Activated CD4-positive, CD25-positive, alpha-beta regulatory T cell treated with anti-CD3 and anti-CD28 coated beads, Interleukin-2, amount 50 U/mL, for 72 hours (primary cell): ENCODE measurements at regions not wholly inside any gene's neighbourhood (a gene's known extent, or its start where the extent isn't known, plus 50 kb on each side); places are given as distances from the start of the nearest gene placed in this dataset.
"Not testable (repeated sequence)": the region's sequence is repeated elsewhere in the genome, so short reads cannot be mapped to it uniquely, and the experiment has no call there.

Source experiments
- DNase-seq: peaks from one replicate; pipeline ENCODE4 v3.0.0; 2021

DNA sequence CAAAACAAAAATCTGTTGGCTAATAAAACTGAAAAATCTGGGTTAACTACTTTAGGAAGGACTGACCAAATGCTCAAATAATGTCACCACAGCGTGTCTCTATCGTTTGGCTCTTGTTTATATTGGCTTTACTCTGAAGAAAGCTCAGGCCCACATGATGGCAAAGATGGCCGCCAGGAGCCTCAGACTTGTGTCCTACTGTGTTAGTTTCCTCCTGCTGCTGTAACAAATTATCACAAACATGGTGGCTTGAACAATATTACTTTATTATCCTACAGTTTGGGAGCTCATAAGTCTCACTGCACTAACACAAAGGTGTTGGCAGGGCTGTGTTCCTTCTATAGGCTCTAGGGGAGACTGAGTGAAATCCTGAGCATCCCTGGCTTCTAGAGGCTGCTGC is 303.0 kb downstream of the DAD1 start:
- DNase-seq = no peak

DNA sequence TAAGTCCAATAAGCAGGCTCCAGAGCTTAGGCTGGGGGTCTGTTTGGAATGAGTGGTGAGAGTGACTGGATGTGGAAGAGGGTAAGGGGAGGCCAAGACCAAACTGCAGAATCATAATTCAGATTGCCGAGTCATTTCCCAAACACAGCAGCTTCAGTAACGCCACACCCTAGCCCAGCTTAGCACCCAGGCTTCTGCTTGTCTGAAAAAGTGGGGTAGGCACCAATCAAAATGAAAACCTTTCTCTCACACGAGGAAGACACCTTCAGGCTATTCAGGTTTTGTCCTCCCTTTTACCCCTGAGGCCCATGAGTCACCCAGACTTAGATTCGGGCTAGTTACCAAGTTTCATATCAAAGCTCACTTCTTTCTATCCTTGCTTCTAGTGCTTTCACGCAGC is 306.1 kb downstream of the DAD1 start:
- DNase-seq = no peak

DNA sequence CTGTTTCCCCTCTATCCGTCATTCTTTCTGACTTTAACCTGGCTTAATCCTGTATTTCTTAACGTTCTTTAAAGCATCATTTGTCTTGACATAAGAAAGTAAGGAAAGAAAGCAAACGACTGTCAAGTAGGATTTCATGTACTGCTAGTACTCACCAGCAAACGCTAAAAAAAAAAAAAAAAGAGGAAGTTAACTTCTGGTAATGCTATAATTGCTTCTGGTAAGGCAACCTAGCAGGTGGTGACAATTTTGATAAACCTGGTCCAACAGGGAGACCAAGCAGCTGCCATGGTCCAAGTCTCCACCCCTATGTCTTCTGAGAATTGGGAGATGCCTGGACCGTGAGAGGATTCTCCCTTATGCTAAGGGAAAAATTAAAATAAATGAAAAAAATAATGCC is 306.6 kb downstream of the DAD1 start:
- no peak for DNase-seq

DNA sequence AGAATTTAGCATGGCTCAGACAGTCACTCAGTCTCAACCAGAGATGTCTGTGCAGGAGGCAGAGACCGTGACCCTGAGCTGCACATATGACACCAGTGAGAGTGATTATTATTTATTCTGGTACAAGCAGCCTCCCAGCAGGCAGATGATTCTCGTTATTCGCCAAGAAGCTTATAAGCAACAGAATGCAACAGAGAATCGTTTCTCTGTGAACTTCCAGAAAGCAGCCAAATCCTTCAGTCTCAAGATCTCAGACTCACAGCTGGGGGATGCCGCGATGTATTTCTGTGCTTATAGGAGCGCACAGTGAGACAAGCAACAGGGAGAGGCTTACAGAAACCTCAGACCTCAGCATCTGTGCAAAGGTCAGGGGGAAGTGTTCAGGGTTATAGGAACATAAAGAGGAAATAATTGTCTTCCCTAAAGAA is 307.6 kb downstream of the DAD1 start:
- DNase-seq = not testable (repeated sequence)

DNA sequence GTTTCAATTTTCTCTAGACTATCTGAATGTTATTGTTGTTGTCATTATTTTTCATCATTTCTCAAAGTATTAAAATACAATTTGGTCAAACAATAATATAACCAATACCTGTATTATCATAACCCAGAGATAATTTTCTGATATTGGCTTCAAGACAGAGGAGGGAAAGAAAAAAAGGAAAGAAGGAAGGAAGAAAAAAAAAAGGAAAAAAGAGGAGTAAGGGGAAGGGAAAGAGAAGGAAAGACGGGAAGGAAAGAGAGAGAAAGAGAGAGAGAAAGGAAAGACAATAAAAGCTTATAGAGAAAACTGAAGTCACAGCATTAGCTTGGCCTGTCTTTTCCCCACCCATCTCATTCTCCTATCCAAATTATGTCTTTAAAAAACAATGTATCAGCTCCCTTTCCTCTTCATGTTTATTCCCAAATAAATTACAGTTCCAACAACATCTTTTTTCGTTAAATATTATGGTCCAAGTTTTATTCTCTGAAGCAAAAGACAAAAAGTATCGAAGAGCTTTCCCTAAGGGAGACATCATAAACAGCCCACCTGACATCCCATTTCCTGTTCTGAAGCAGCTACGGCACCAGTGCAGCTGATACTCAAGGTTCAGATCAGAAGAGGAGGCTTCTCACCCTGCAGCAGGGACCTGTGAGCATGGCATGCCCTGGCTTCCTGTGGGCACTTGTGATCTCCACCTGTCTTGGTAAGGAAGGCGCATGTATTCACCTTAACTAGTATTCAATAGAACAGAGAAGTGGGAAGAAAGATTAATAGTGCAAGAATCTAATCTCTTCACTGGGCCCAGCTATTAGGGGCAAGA is 308.3 kb downstream of the DAD1 start:
- DNase-seq = no peak

DNA sequence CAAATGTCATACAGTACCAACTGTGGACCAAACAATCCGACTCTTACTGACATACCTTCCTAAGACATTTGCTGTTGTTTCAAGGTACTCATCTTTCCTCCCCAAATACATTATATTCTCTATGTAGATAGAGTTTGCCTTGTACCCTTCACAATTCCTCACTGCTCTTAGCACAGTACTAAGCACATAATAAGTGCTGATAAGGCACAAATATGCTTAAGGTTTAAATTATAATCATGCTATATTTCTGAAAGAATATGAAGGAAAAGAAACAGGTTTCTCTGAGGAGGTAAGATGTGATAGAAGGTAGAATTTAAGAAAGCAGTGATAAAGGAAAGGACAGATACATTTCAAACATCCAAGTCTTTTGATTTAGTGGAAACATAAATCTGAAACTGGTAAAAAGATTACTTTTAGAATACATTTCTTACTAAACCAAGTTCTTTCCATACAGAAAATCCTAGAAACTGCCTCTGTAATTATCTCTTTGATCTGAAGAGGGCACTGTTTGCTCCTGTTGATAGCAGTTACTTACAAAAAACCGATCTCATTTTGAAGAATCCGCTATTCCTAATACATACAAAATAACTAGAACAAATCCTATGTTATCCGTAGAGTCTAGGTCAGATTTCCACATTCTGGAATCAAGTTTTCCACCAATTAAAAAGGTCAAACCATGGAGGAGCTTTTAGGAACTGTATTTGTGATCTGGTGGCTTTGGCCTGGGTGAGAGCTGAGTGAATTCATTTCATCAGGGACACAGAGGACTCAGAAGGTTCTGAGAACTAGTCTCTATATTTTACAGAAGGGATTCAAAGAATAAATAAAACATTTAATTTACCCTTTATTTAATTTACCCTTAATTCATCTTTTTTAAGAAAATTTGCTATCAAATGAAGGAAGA is 311.9 kb downstream of the DAD1 start:
- DNase-seq = no peak

DNA sequence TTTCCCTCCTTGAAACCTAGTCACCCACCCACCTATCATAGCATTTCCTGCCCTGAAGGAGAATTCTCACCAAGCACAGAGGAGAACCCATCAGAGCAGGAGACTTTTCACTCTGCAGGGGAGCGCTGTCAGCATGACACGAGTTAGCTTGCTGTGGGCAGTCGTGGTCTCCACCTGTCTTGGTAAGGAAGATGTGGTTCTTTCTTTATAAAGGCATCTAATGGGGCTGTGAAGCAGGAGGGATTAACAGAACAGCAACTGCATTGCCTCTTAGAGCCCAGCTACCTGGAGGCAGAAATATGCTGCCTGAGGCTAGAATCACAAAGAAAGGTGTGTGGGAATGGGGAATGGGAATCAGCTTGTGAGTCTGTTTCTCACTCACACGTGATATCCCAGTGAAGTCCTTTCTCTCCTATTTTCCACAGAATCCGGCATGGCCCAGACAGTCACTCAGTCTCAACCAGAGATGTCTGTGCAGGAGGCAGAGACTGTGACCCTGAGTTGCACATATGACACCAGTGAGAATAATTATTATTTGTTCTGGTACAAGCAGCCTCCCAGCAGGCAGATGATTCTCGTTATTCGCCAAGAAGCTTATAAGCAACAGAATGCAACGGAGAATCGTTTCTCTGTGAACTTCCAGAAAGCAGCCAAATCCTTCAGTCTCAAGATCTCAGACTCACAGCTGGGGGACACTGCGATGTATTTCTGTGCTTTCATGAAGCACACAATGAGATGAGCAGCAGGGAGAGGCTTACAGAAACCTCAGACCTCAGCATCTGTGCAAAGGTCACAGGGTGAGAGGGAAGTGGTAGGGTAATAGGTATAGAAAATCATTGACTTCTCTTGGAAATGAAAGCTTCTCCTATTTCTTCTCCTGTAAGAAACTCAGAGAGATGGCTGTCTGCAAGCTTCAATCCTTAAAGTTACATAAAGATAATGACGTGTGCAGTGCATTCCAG is 316.9 kb downstream of the DAD1 start:
- DNase-seq = no peak

DNA sequence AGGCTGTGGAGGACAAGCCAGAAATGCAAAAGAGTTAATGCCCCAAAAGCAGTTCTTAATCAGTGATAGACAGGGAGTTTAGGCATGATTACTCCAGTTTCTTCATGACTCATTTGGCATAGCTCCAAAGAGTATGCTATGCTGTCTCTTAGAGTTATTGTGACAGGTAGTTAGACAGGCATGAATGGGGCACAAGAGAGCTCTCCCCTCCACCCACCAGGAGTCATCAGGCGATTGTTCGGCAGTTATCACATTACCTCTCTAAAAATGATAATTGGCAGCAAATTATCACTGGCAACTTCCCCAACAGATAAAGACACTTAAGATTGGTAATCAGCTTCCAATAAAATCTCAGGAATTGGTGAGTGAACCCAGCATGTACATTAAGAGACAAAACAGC is 320.1 kb downstream of the DAD1 start:
- DNase-seq = no peak

DNA sequence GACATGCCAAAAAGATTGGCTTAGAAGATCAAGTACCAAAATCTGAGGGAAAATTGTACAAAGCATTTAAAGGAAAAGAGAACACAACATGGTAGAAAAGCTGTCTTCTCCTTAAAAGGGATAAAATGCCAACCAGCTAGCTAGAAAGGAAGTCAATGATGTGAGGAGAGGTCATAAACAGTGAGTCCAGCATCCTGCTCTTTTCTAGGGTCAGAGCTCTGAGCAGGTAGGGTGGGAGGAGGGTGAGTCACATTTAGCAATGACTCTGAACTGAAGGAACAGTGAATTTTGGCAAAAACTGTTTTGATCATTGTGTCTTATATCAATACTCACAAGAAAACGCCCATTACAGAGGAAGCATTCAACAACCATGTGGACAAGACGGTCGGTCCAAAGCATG is 322.3 kb downstream of the DAD1 start:
- no peak for DNase-seq

DNA sequence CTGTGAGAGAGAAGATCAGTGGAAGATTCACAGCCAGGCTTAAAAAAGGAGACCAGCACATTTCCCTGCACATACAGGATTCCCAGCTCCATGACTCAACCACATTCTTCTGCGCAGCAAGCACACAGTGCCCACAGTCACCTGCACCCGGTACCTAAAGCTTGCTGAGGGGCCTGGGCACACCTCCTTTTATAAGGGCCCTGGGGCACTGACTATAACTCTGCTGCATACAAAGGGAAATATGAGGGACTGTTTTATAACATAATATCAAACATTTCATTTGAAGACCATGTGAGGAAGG is 322.9 kb downstream of the DAD1 start:
- DNase-seq = no peak

DNA sequence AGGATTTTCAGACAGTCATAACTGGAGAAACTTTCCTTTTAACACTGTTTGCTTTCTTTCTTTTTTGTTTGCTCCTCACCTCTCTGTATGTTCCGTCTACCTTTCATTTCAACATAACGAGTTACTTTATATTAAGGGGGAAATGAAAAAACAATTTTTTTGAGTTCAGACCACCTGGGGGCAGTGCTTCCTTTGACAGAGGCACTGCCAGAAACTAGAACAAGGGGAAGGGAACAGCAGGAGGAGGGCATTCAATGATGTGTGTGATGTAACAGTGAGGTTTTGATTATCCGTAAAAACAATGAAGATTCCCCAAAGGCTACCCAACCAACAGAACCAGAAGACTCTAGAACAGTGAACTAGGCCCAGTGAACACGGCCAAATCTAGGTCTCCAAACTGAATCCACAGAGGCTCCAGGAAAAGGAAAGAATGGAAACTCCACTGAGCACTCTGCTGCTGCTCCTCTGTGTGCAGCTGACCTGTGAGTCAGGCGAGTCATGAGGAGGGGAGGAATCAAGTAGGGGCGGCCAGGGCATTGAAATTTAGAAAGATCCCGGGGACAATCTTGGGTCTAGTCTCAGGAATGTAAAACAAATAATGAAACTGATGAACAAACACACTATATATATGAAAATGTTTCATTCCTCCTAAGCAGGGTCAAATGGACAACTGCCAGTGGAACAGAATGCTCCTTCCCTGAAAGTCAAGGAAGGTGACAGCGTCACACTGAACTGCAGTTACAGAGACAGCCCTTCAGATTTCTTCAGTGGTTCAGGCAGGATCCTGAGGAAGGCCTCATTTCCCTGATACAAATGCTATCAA is 323.5 kb downstream of the DAD1 start:
- DNase-seq = no peak

DNA sequence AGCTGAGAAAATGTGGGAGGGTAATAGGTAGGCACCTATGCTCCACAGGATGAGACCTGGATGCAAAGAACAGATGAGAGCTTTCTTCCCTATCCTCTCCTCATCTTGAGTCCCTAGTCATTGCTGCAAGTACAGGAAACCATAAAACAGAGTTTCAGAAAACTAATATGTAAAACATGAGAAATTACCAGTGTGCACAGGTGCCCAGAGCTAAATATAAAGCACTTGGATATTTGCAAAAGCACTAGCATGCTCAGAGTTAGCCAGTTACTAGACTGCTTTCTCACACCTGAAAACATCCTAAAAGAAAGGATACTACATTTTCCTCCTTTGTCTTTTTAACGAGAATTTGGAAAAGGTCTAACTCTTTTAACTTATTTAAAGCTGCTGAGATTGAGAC is 324.3 kb downstream of the DAD1 start:
- DNase-seq = no peak

DNA sequence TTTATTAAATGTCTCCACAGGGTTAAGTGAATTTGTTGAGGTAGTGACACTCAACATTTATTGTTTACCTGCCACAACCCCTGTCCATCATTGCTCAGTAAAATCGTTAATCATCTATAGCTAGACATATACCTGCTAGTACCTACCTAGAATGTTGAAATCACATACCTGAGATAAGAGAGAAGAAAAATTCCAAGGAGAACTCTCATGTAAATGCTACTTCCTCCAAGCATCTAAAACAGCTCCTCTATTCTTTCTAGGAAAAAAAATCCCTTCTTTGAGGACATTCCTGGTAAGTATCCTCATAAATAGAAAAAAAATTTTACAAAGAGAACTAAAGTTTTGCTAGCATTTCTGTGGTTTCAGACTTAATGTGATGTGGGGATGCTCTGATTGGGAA is 325.1 kb downstream of the DAD1 start:
- DNase-seq = no peak

DNA sequence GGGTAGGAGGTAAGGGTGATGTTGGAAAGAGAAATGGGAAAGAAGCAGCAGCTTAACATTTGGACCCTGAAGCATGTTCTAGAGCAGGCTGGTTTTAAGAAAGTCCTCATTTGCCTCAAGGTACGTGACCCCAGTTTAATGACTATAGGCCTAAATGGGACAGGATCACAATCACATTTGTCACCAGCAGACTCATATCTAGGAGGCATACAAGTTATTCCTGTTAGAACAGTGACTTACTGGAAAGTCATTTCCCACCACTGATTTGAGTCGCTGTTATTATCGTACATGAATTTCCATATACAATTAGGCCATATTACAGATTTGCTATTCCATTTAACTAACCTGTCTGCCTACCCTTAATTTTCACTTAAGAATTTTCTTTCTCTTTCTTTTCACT is 326.1 kb downstream of the DAD1 start:
- DNase-seq = no peak

DNA sequence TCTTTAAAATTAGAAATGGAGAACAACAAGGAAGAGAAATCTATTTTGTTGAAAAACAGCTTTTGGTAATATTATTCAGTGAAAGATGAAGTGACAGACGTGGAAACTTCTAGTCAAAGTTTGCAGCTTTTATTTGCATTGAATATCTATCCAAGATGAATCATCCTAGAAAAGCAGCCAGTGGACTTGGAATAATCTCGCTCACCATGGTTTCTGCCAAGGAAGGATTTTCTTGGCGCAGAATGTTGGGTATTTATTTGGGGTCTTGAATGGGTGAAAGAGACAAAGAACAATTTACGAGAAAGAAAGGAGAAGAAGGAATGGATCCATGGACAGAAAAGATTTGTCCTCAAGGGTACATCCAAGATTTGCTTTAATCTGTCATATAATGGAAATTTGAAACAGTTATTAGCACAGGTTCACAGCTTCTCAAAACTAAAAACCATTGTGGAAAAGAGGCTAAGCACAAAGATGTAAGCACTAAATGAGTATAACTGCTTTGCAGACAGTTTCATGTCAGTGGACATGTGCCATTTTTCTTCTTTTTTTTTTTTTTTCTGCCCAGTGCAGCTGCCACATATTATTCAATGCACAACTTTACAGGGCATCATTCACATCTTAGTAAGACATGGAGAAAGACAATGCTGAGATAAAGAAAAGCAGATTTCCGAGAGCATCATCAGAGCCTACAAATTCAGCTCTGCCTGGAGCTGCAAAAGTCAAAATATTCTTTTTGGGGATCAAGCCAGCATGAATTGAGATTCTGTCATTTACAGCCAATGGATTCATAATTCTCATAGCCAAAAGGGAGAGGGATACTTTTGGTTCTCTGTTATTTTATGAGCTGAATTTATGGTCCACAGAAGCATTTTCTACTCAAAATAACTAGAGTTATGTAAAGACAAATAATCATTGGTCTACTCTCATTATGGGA is 333.7 kb downstream of the DAD1 start:
- no peak for DNase-seq

DNA sequence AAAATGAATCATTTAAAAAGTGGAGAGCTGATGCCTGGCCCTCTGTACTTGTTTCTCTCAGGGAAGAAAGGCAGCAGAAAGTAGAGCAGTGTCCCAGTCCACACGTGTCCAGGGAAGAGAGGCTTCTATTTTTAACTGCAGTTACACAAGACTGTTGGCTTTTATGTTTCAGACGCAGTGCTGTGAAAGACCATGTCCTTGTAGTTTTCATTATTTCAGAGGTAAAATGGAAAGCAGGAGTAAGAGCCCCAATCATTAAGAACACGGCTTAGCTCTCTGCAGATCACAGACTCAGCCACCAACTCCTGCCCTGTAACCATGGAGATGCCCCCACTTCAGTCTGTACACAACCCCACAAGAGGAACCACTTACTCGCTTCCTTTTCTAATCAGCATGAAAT is 336.3 kb downstream of the DAD1 start:
- DNase-seq = no peak

DNA sequence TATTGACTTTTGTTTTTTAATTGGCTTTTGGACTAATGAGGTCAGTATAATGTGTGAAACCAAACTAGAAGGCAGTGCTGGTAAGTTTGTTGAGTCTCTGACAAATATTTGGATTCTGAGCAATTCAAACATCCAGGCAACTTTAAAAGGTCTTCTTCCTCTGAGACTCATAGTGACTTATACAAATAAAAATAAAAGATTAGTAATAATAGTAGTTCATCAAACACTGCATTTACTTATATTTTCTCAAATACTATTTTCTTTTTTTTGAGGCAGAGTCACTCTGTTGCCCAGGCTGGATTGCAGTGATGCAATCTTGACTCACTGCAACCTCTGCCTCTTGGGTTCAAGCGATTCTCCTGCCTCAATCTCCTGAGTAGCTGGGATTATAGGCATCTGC is 337.9 kb downstream of the DAD1 start:
- DNase-seq = no peak

DNA sequence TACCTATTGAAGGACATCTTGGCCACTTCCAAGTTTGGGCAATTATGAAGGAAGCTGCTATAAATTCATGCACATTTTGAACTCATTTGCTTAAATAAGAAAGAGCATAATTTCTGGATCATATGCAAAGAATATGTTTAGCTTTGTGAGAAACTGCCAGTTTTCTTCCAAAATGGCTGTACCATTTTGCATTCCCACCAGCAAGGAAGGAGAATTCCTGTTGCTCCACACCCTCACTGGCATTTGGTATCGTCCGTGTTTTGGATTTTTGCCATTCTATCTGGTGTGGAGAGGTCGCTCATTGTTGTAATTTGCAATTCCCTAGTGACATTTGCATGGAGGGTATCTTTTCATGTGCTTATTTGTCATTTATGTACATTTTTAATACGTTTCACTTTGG is 339.3 kb downstream of the DAD1 start:
- DNase-seq = no peak

DNA sequence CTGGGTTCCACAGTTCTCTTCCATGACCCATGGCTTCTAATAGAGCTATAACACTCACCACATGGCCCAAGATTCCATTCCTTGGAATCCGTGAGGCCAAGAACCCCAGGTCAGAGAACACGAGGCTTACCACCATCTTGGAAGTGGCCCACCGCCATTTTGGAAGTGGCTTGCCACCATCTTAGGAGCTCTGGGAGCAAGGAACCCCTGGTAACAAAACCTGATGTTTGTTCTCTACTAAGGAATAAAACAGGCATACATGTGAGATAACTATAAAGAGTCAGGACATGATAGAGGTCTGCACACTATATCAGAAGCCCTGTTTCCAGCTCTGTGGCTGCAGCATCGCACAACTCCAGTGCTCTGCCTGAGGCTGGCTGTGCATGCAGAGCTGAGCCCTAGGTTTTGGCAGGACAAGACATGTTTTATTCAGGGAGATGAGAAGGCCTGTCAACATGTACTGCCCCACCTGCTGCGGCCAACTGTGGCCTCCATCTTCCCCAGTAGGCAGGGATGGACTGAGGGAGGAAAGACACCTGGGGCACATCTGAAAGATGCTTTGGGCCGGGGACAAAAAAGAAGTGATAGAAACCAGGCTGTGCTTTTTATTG is 344.9 kb downstream of the DAD1 start:
- no peak for DNase-seq

DNA sequence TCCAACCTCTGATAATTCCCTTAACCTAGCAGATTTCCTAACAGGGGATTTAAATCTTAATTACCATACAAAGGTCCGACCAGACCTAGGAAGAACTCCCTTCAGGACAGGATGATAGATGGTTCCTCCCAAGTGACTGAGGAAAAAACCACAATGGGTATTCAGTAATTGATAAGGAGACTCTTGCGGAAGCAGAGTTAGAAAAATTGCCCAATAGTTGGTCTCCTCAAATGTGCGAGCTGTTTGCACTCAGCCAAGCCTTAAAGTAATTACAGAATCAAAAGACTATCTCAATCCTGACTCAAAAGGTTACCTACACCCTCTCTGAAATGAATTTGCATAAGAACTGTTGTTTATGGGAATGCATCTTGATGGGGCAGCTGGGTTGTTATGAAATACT is 350.7 kb downstream of the DAD1 start:
- DNase-seq = not testable (repeated sequence)

DNA sequence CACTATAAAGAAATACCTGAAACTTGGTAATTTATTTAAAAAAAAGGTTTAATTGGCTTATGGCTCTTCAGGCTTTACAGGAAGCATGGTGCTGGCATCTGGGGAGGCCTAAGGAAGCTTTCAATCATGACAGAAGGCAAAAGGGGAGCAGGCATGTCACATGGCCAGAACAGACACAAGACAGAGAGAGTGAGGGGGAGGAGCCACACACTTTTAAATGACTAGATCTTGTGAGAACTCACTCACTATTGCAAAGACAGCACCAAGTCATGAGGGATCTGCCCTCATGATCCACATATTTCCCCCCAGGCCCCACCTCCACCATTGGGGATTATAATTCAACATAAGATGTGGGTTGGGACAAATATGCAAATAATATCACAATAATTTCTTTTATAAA is 355.6 kb downstream of the DAD1 start:
- no peak for DNase-seq
